GM06990 (cell line): ENCODE measurements at regions not wholly inside any gene's neighbourhood (a gene's known extent, or its start where the extent isn't known, plus 50 kb on each side); places are given as distances from the start of the nearest gene placed in this dataset.

Experiments used
- DNase-seq: peaks from one replicate; pipeline ENCODE4 v3.0.0-alpha.2; 2011; ENCODE audit not compliant: insufficient read length; ENCODE audit errors: extremely low read depth
- H3K27me3 ChIP-seq: replicated peaks from 2 replicates; pipeline ENCODE4 v1.6.0; 2011; ENCODE audit warnings: low read length; ENCODE audit not compliant: control insufficient read depth, insufficient read depth
- H3K36me3 ChIP-seq: 2 replicates; pipeline ENCODE4 v1.5.1; 2011; ENCODE audit warnings: low read length; ENCODE audit not compliant: control insufficient read depth, insufficient read depth
- H3K4me3 ChIP-seq: replicated peaks from 2 replicates; pipeline ENCODE4 v1.5.1; 2011; ENCODE audit warnings: low read depth, mild to moderate bottlenecking, control low read depth, low read length
- TF ChIP-seq, protein P1 (sequence below): IDR thresholded peaks from 2 replicates; pipeline ENCODE4 v1.5.1; 2011; ENCODE audit warnings: low read length, control low read depth, mild to moderate bottlenecking, inconsistent platforms; ENCODE audit not compliant: insufficient read depth, poor library complexity, severe bottlenecking

DNA sequence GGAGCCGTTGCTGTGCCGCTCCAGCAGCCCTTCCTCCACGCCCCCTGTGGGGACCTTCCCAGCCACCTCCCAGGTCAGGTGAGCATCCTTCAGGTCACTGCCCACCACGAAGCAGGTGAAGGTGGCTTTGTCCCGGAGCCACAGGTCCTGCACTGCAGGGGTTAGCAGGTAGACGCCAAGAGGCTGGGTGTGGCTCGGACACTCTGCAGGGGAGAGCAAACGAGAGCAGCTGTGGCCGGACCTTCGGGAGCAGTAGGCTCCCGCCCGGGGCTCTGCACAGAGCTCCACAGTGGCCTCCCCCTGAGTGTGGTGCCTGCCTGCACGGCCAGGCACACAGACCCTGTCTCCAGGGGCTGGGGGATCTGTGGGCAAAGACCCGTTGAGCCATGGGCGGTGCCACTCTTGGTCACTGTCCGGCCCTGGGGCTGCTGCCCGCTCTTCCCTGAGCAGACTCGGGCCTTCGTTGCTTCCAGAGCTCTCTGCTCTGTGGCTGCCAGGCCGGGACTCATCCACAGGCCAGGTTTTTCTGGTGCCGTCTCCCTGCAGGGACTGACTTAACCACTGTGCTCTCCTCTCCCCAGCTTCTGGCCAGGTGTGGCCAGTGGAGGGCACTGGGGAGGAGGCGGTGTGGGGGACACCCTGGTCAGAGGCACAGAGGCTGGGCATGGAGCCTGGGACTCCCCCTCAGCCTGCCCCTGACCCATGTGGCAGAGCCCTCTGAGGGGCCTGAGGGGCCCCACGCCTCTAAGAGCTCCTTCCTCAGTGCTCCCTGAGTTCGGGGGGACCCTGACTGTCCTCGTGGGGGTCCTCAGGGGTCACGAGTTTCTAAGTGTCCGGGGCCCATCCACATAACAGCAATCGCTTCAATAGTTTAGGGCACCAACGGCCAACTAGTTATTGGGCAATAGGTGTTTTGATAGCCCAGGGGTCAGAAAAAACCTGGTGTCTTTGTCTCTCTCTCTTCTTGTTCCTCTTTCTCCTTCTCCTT, 314.9 kb downstream of the TMEM121 start:
- H3K27me3 ChIP-seq = no peaks in the 10 kb centered on the region
- H3K4me3 ChIP-seq = no peak overlapping the region
- no peaks in the 10 kb centered on the region for H3K36me3 ChIP-seq
- TF ChIP-seq, protein P1, sequence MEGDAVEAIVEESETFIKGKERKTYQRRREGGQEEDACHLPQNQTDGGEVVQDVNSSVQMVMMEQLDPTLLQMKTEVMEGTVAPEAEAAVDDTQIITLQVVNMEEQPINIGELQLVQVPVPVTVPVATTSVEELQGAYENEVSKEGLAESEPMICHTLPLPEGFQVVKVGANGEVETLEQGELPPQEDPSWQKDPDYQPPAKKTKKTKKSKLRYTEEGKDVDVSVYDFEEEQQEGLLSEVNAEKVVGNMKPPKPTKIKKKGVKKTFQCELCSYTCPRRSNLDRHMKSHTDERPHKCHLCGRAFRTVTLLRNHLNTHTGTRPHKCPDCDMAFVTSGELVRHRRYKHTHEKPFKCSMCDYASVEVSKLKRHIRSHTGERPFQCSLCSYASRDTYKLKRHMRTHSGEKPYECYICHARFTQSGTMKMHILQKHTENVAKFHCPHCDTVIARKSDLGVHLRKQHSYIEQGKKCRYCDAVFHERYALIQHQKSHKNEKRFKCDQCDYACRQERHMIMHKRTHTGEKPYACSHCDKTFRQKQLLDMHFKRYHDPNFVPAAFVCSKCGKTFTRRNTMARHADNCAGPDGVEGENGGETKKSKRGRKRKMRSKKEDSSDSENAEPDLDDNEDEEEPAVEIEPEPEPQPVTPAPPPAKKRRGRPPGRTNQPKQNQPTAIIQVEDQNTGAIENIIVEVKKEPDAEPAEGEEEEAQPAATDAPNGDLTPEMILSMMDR = no peak
- no peak for DNase-seq

DNA sequence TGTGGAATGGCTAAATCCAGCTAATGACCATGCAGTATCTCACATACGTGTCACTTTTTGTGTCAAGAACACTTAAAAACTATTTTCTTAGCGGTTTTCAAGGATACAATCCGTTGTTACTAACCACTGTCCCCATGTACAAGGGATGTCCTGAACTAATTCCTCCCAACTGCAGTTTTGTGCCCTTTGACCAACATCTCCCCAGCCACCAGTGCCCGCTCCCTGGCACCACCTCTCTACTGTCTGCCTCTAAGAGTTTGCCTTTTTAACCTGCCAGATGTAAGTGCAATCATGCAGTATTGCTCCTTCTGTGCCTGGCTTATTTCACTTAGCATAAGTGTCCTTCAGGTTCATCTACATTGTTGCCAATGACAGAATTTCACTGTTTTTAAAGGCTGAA, 315.7 kb downstream of the TMEM121 start:
- DNase-seq = no peak
- Histone ChIP-seq H3K27me3 (no peaks in the 10 kb centered on the region), H3K4me3 (no peak overlapping the region), H3K36me3 (no peaks in the 10 kb centered on the region)
- TF ChIP-seq, protein P1 = no peak

DNA sequence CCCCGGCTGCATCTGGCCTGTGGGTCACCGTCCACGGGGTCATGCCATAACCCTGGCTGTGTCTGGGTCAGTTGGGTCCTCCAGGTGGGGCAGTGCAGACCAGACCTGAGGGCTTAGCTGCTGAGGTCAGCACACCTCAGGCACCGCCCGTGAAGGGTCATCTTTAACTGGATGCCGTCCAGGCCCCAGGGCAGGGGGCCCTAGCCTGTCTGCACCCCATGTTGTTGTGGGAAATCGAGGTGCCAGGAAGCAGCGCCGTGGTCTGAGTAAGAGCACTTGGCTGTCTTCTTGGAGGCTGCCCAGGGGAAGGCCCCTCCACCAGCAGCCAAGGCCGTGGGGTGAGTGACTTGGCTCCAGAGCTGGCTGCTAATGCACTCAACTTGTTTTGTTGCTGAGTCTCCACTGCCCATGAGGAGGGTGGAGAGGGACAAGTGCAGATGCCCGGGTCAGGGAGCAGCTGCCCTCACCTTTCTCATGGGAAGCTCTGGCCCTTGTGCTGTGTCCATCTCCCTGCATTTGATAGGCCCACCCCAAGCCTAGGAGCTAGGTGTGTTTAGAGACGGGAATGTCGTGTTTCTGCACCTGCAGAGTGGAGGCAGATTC, 317.2 kb downstream of the TMEM121 start:
- Histone ChIP-seq H3K36me3 (no peaks in the 10 kb centered on the region), H3K27me3 (no peaks in the 10 kb centered on the region), H3K4me3 (no peak overlapping the region)
- DNase-seq = no peak
- TF ChIP-seq, protein P1 = no peak

DNA sequence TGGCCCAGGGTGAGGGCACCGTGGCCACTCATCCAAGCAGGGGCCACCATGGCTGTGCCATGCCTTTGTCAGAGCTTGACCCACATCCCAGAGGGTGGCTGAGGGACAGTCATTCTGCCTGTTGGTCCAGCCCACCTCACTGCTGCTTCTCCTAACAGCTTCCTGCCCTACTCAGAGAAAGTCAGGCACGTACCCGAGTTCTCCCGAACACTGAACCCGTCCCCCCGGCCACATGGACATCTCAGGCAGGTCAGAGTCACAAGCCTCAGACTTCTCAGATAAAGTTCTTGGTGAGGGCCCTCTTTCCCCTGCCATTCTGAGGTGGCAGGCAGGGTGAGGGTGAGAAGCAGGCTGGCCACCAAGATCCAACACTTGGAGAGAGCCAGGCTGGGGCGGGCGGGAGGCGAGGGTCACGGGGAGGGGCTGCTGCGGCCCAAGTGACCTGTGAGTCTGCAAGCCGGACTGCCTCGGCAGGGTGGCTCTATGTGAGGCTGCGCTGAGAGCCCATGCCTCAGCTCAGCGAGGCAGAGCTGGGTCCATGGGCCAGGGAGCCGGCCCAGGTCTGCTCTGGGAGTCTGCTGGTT, 317.8 kb downstream of the TMEM121 start:
- DNase-seq = no peak
- Histone ChIP-seq H3K27me3 (no peaks in the 10 kb centered on the region), H3K4me3 (no peak overlapping the region), H3K36me3 (no peaks in the 10 kb centered on the region)
- TF ChIP-seq, protein P1 = no peak

DNA sequence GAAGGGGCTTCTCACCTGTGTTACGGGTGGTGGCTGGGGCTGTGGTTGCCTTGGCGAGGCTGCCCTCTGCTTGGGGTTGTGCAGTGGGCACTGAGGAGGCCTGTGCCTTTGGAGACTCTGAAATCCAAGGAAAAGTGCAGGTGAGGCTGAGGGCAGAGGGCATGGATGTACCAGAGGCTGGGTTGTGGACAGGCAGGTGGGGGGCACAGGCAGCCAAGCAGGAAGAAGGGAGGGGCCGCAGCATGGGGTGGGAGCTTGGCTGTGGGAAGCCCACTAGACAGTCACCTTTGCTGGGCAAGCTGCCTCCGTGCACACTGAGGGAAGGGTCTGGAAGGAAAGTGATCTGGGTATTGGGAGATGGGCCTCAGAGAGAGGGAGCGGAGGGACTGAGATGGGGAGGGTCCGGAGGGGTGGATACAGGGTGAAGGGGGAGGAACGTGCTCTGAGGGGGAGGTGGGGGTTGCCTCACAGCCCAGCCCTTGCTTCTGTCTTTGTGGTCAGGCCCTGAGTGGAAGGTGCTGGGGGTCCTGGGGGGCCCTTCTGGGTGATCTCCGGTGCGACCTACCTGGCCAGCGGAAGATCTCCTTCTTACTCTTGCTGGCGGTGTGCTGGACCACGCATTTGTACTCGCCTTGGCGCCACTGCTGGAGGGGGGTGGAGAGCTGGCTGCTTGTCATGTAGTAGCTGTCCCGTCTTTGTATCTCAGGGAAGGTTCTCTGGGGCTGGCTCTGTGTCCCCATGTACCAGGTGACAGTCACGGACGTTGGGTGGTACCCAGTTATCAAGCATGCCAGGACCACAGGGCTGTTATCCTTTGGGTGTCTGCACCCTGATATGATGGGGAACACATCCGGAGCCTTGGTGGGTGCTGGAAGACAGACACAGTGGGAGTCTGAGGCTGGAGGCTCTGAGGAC, 318.7 kb downstream of the TMEM121 start:
- Histone ChIP-seq H3K36me3 (no peaks in the 10 kb centered on the region), H3K27me3 (no peaks in the 10 kb centered on the region), H3K4me3 (no peak overlapping the region)
- TF ChIP-seq, protein P1 = no peak
- DNase-seq = no peak
